HG02884 (cell line): ENCODE measurements at regions not wholly inside any gene's neighbourhood (a gene's known extent, or its start where the extent isn't known, plus 50 kb on each side); places are given as distances from the start of the nearest gene placed in this dataset.
A peak's percentile ranks its signal among the peaks of the same experiment; 100 is the strongest.
"Not testable (repeated sequence)": the region's sequence is repeated elsewhere in the genome, so short reads cannot be mapped to it uniquely, and the experiment has no call there.

Source experiments
- ATAC-seq: cut with Tn5 transposase; IDR thresholded peaks from one replicate; pipeline ENCODE4 v1.9.1; 2021; ENCODE audit warnings: mild to moderate bottlenecking, moderate library complexity; ENCODE audit not compliant: unreplicated experiment

GRCh38 chr2:205865905-205866441 lies 183.7 kb downstream of the NRP2 start:
- no peak for ATAC-seq

GRCh38 chr2:205865056-205865455 lies 182.8 kb downstream of the NRP2 start:
- ATAC-seq = no peak

- no peak for ATAC-seq
Observed at GRCh38 chr2:205864491-205864890, 182.2 kb downstream of the NRP2 start.

GRCh38 chr2:205862761-205863160 lies 180.5 kb downstream of the NRP2 start:
- not testable (repeated sequence) for ATAC-seq

GRCh38 chr2:205860885-205861284 lies 178.6 kb downstream of the NRP2 start:
- no peak for ATAC-seq

- no peak for ATAC-seq
Observed at GRCh38 chr2:205860181-205860580, 177.9 kb downstream of the NRP2 start.

- ATAC-seq = peak; percentile 71
Observed at GRCh38 chr2:205858881-205859441, 176.7 kb downstream of the NRP2 start.

GRCh38 chr2:205858275-205858674 lies 176.0 kb downstream of the NRP2 start:
- ATAC-seq = no peak

GRCh38 chr2:205857520-205858237 lies 175.4 kb downstream of the NRP2 start:
- peak; percentile 73 for ATAC-seq

GRCh38 chr2:205852457-205852856 lies 170.2 kb downstream of the NRP2 start:
- ATAC-seq = no peak

- ATAC-seq = no peak
Observed at GRCh38 chr2:205850611-205851010, 168.3 kb downstream of the NRP2 start.

- no peak for ATAC-seq
Observed at GRCh38 chr2:205850132-205850531, 167.8 kb downstream of the NRP2 start.

- ATAC-seq = no peak
Observed at GRCh38 chr2:205849136-205849535, 166.8 kb downstream of the NRP2 start.

- ATAC-seq = no peak
Observed at GRCh38 chr2:205848601-205849000, 166.3 kb downstream of the NRP2 start.
